HUES6 (cell line): ENCODE measurements at regions not wholly inside any gene's neighbourhood (a gene's known extent, or its start where the extent isn't known, plus 50 kb on each side); places are given as distances from the start of the nearest gene placed in this dataset.

Experiments used
- H3K27ac ChIP-seq: 2 replicates; pipeline ENCODE4 v1.7.0; 2013; ENCODE audit warnings: low read depth, mild to moderate bottlenecking, low read length, inconsistent platforms
- H3K27me3 ChIP-seq: 2 replicates; pipeline ENCODE4 v1.6.1; 2013; ENCODE audit warnings: low read length; ENCODE audit not compliant: control insufficient read depth, insufficient read depth
- H3K36me3 ChIP-seq: 2 replicates; pipeline ENCODE4 v1.6.1; 2013; ENCODE audit warnings: low read length; ENCODE audit not compliant: control insufficient read depth, insufficient read depth
- H3K4me1 ChIP-seq: 2 replicates; pipeline ENCODE4 v1.6.1; 2013; ENCODE audit warnings: low read length; ENCODE audit not compliant: control insufficient read depth, insufficient read depth
- H3K4me3 ChIP-seq: 2 replicates; pipeline ENCODE4 v1.5.1; 2013; ENCODE audit warnings: low read depth, low read length
- H3K9ac ChIP-seq: one replicate; pipeline ENCODE4 v1.6.1; 2013; ENCODE audit warnings: mild to moderate bottlenecking, low read length
- H3K9me3 ChIP-seq: 2 replicates; pipeline ENCODE4 v1.6.1; 2013; ENCODE audit warnings: low read depth, low read length; ENCODE audit not compliant: control insufficient read depth, insufficient read depth

DNA sequence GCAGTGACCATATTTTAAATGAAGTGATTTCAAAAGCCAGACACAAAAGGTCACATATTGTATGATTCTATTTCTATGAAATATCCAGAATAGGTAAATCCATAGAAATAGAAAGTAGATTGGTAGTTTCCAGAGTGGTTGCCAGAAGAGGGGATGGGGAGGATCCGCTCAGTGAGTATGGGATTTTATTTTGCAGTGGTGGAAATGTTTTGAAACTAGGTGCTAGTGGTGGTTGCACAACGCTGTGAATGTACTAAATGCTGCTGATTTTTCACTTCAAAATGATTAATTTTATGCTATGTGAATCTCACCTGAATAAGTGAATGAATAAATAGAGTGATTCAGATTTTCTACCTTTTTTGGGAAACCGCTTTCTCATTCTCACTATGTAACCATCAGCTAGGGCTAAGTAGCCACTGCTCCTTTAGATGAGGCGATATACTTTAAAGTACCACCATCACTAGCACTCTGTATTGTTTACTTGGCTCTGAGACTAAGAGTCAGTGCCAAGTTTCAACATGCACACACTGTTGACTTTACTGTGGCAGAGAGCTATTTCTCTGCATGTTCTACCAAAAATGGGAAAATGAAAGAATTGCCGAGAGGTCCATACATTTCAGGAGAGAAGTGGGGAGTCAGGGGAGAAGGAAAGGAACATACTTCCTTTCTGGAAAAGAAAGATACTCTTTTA is 90.7 kb upstream of the GOLIM4 start:
- H3K36me3 ChIP-seq = no peaks in the 10 kb centered on the region
- no peak overlapping the region for H3K4me3 ChIP-seq
- H3K27ac ChIP-seq = no peak overlapping the region
- H3K9me3 ChIP-seq = no peaks in the 10 kb centered on the region
- H3K27me3 ChIP-seq = no peaks in the 10 kb centered on the region
- no peak overlapping the region for H3K9ac ChIP-seq
- H3K4me1 ChIP-seq = no peaks in the 10 kb centered on the region

- Histone ChIP-seq H3K27ac (no peak overlapping the region), H3K9me3 (no peaks in the 10 kb centered on the region), H3K4me1 (no peaks in the 10 kb centered on the region)
Observed at GRCh38 chr3:168183774-168184173, 88.0 kb upstream of the GOLIM4 start.

DNA sequence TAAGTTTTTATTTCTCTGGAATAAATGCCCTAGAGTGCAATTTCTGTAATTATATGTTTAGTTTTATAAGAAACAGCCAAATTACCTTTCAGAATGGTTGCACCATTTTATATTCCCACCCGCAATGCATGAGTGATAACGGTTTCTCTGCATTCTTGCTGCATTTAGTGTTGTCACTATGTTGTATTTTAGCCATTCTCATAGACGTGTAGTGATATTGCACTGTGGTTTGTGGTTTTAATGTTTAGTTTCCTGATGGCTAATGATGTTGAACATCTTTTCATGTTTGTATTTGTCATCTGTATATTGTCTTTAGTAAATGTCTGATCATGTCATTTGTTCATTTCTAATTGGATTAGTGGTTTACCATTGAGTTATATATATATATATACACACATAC is 73.0 kb upstream of the GOLIM4 start:
- Histone ChIP-seq H3K9me3 (no peaks in the 10 kb centered on the region), H3K27ac (no peak overlapping the region), H3K4me1 (no peaks in the 10 kb centered on the region), H3K36me3 (no peaks in the 10 kb centered on the region), H3K9ac (no peak overlapping the region), H3K27me3 (no peaks in the 10 kb centered on the region), H3K4me3 (no peak overlapping the region)

More at GRCh38 chr3:168183774-168184173, 88.0 kb upstream of the GOLIM4 start:
- no peaks in the 10 kb centered on the region for H3K27me3 ChIP-seq
- no peak overlapping the region for H3K9ac ChIP-seq
- H3K4me3 ChIP-seq = no peak overlapping the region
- no peaks in the 10 kb centered on the region for H3K36me3 ChIP-seq

DNA sequence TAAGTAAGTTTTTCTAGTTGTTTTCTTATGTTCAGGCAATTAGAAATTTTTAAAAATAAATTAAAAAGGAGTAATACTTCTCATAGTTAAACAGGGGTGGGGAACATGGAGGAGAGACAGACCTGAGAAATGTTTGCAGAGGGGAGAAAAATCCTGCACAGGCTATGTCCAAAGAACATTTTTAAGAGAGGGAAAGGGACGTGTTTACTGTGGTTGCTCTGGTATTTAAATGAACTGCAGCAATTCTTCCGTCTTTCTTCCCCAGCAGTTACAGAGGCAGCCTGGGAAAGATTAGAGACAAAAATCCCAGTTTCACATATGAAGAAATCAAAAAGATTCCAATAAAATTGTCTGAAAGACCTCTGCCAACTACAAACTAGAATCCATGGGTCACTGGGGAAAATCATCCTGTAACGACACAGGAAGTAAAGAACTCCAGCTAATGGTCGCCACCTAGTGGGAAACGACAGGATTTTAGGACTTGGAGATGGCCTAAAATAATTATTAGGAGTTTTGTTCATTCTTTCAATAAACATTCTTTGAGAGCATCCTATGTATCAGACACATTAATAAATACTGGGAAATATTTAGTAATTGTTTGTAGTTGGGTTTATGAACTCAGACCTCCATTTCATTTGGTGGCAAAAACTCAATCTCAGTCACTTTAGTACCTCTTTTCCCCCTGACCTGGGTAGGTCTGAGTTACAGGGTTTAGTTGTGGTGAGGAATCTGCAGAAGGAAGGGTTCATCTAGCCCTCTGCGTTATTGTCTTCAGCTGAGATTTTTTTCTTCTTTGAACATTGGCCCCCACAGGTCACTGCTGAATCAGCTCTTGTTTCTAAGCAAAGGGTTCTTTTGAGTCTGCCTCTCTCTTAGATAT is 69.9 kb upstream of the GOLIM4 start:
- no peak overlapping the region for H3K4me3 ChIP-seq
- H3K9ac ChIP-seq = no peak overlapping the region
- H3K27me3 ChIP-seq = no peaks in the 10 kb centered on the region
- no peaks in the 10 kb centered on the region for H3K9me3 ChIP-seq
- no peak overlapping the region for H3K27ac ChIP-seq
- no peaks in the 10 kb centered on the region for H3K4me1 ChIP-seq
- no peaks in the 10 kb centered on the region for H3K36me3 ChIP-seq

DNA sequence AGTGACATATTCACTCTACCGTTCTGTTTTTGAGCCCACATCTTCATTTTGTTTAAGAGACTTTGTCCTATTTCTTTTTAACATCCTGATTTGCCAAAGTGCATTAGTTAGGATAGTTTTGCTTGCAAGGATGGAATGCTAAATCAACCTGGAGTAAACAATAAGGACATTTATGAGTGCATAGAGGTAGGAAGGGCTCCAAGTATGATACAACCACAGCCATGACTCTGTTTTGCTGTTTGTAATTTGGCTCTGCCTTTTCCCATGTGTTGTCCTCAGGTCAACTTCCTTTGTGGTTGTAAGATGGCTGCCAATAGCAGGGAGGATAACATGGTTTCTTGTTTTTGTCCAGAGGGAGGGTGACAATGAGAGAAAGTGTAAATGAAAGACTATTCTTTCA is 66.4 kb upstream of the GOLIM4 start:
- no peak overlapping the region for H3K9ac ChIP-seq
- no peaks in the 10 kb centered on the region for H3K27me3 ChIP-seq
- H3K36me3 ChIP-seq = no peaks in the 10 kb centered on the region
- peaks cover 4% of the 10 kb centered on the region for H3K4me1 ChIP-seq
- no peak overlapping the region for H3K27ac ChIP-seq
- no peaks in the 10 kb centered on the region for H3K9me3 ChIP-seq
- H3K4me3 ChIP-seq = no peak overlapping the region

GRCh38 chr3:168161696-168162095 is 66.0 kb upstream of the GOLIM4 start:
- H3K4me3 ChIP-seq = no peak overlapping the region
- peaks cover 4% of the 10 kb centered on the region for H3K4me1 ChIP-seq
- no peaks in the 10 kb centered on the region for H3K27me3 ChIP-seq
- H3K9me3 ChIP-seq = no peaks in the 10 kb centered on the region
- no peaks in the 10 kb centered on the region for H3K36me3 ChIP-seq
- H3K27ac ChIP-seq = no peak overlapping the region
- H3K9ac ChIP-seq = no peak overlapping the region

DNA sequence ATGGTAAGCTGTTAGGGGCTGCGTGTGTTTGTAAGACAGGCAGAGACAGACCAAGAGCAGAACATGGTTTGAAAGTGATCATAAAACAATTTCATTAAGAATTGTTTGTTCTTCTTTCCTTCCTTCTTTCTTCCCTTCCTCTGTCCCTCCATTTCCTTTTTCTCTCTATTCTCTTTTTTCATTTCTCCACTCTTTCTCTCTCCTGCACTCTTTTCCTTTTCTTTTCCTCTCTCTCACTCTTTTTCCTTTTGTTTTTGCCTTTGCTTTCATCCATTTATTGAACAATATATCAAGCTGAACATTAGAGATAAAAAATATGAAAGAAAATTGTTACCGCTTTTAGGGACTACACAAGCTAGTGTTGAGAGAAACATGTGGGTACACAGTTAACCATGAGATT is 62.2 kb upstream of the GOLIM4 start:
- no peak overlapping the region for H3K9ac ChIP-seq
- peaks cover 21% of the 10 kb centered on the region for H3K9me3 ChIP-seq
- H3K27me3 ChIP-seq = no peaks in the 10 kb centered on the region
- no peak overlapping the region for H3K4me3 ChIP-seq
- no peaks in the 10 kb centered on the region for H3K36me3 ChIP-seq
- H3K4me1 ChIP-seq = peaks cover 4% of the 10 kb centered on the region
- H3K27ac ChIP-seq = no peak overlapping the region

- no peak overlapping the region for H3K9ac ChIP-seq
- peaks cover 4% of the 10 kb centered on the region for H3K4me1 ChIP-seq
- H3K9me3 ChIP-seq = peaks cover 28% of the 10 kb centered on the region
- H3K27me3 ChIP-seq = no peaks in the 10 kb centered on the region
- no peak overlapping the region for H3K4me3 ChIP-seq
- H3K36me3 ChIP-seq = no peaks in the 10 kb centered on the region
- no peak overlapping the region for H3K27ac ChIP-seq
Observed at GRCh38 chr3:168157099-168157700, 61.5 kb upstream of the GOLIM4 start.

- peaks cover 35% of the 10 kb centered on the region for H3K9me3 ChIP-seq
- peaks cover 4% of the 10 kb centered on the region for H3K4me1 ChIP-seq
- no peak overlapping the region for H3K4me3 ChIP-seq
- H3K9ac ChIP-seq = no peak overlapping the region
- H3K36me3 ChIP-seq = no peaks in the 10 kb centered on the region
- no peaks in the 10 kb centered on the region for H3K27me3 ChIP-seq
- H3K27ac ChIP-seq = no peak overlapping the region
Observed at GRCh38 chr3:168156479-168156878, 60.8 kb upstream of the GOLIM4 start.

GRCh38 chr3:168155303-168155702 is 59.6 kb upstream of the GOLIM4 start:
- Histone ChIP-seq H3K27me3 (no peaks in the 10 kb centered on the region), H3K4me3 (no peak overlapping the region), H3K27ac (no peak overlapping the region), H3K9me3 (peaks cover 37% of the 10 kb centered on the region), H3K36me3 (no peaks in the 10 kb centered on the region), H3K9ac (no peak overlapping the region), H3K4me1 (peaks cover 4% of the 10 kb centered on the region)

DNA sequence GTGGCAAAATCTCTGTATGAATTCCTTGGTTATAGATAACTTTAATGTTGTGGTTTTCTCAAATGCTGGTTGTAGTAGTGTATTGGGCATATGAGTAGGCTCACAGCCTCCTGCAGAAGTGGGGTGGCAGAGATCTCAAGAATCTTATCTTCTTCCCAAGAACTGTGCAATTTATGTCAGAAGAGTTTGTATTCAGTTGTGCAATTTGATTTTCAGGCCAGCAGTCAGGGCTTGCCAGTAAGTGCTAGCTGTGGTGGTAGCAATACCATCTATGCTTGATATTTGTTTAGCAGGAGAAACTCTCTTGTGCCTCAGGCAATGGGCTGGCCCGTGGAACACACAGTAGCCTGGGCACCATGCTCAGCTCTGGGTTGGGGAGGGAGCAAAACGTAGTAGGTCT is 58.4 kb upstream of the GOLIM4 start:
- Histone ChIP-seq H3K27me3 (no peaks in the 10 kb centered on the region), H3K9ac (no peak overlapping the region), H3K36me3 (no peaks in the 10 kb centered on the region), H3K4me1 (no peaks in the 10 kb centered on the region), H3K27ac (no peak overlapping the region), H3K9me3 (peaks cover 37% of the 10 kb centered on the region), H3K4me3 (no peak overlapping the region)
